Glutamatergic neuron (in vitro differentiated cells): ENCODE measurements at regions not wholly inside any gene's neighbourhood (a gene's known extent, or its start where the extent isn't known, plus 50 kb on each side); places are given as distances from the start of the nearest gene placed in this dataset.

Experiments
- DNase-seq: peaks from one replicate; pipeline ENCODE4 v3.0.0; 2022
- H3K27ac Mint-ChIP-seq: one replicate; pipeline ENCODE4 v1.8.0; 2020; ENCODE audit warnings: mild to moderate bottlenecking, mixed read lengths, inconsistent platforms; ENCODE audit not compliant: unreplicated experiment
- H3K27me3 Mint-ChIP-seq: one replicate; pipeline ENCODE4 v1.8.0; 2020; ENCODE audit warnings: mild to moderate bottlenecking, moderate library complexity, mixed read lengths, inconsistent platforms; ENCODE audit not compliant: unreplicated experiment
- H3K36me3 Mint-ChIP-seq: one replicate; pipeline ENCODE4 v1.8.0; 2020; ENCODE audit warnings: mild to moderate bottlenecking, mixed read lengths, inconsistent platforms; ENCODE audit not compliant: unreplicated experiment
- H3K4me1 Mint-ChIP-seq: one replicate; pipeline ENCODE4 v1.8.0; 2020; ENCODE audit warnings: mild to moderate bottlenecking, low read depth, mixed read lengths, inconsistent platforms; ENCODE audit not compliant: unreplicated experiment
- H3K4me3 Mint-ChIP-seq: one replicate; pipeline ENCODE4 v1.8.0; 2020; ENCODE audit warnings: mild to moderate bottlenecking, mixed read lengths, inconsistent platforms; ENCODE audit not compliant: unreplicated experiment
- H3K9me3 Mint-ChIP-seq: one replicate; pipeline ENCODE4 v1.8.0; 2020; ENCODE audit warnings: mild to moderate bottlenecking, moderate library complexity, mixed read lengths, inconsistent platforms; ENCODE audit not compliant: unreplicated experiment
- TF ChIP-seq, protein P1 (sequence below): fragments of 200-600 bp; sonication (generic); IDR thresholded peaks from one replicate; pipeline ENCODE4 v1.5.0; 2021; ENCODE audit not compliant: partially characterized antibody, unreplicated experiment

DNA sequence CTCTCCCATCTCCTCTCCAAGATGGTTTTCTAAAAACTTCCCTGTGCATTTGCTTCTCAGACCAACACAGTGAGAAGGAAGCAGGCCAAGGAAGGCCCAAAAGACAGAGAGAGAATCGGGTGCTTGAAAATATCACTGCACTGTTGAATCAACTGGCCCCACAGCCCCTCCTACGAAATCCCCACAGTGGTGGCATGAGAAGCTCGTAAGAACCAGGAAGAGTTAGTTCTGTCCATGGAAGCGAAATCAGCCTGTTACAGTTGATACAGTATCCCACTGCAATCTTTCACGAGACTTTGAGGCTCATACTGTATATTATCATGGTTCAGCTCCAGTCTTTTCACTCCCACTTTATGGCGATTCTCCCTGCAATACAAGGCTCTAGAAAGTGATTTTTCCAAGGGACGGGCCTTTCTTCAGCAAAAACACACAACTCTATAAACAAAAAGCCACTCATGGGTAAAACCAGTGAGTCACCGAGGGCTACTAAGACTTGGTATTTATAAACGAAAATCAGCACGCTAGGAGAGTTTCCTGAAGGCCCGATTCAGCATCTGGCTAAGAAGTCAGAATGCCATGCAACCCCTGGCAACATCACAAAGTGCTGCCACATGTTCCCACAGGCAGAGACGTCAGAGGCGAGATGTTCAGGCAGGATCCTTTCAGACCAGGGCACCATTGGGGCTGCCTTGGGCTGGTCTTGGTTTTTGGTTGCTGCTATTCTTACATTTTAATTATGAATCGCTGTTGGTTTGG lies 185.7 kb downstream of the IRX5 start:
- Mint-ChIP-seq H3K36me3 (peaks cover 7% of the 10 kb centered on the region), H3K4me1 (peaks cover 12% of the 10 kb centered on the region), H3K27me3 (peaks cover 15% of the 10 kb centered on the region), H3K9me3 (peaks cover 6% of the 10 kb centered on the region), H3K27ac (no peak overlapping the region), H3K4me3 (no peak overlapping the region)
- TF ChIP-seq, protein P1, sequence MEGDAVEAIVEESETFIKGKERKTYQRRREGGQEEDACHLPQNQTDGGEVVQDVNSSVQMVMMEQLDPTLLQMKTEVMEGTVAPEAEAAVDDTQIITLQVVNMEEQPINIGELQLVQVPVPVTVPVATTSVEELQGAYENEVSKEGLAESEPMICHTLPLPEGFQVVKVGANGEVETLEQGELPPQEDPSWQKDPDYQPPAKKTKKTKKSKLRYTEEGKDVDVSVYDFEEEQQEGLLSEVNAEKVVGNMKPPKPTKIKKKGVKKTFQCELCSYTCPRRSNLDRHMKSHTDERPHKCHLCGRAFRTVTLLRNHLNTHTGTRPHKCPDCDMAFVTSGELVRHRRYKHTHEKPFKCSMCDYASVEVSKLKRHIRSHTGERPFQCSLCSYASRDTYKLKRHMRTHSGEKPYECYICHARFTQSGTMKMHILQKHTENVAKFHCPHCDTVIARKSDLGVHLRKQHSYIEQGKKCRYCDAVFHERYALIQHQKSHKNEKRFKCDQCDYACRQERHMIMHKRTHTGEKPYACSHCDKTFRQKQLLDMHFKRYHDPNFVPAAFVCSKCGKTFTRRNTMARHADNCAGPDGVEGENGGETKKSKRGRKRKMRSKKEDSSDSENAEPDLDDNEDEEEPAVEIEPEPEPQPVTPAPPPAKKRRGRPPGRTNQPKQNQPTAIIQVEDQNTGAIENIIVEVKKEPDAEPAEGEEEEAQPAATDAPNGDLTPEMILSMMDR: no peak
- DNase-seq: no peak

DNA sequence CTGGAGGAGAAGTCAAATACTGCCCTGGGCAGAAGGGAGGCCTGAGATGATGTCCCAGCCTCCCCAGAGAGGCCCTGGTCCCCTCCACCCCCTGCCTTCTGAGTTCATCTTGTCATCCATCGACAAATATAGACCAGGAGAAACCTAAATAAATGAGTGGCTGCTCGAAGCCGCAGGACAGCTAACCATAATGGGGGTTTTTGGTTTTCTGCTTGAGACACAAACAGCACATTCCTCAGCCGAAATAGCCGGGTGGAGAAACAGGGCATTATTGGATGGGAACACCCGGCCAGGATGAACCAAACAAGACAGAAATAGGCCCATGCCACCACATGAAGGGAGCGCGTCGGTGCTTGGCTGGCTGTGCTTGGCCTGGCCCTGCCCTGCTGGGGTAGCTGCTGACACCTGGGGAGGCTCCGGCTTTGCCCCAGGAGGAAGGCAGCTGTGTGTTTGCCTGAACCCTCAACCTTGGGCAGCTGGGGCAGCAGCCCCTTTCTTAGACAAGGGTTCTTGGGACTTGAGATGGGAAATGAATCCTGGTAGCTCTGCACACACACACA lies 188.1 kb downstream of the IRX5 start:
- DNase-seq: no peak
- TF ChIP-seq, protein P1: no peak
- peaks cover 12% of the 10 kb centered on the region for H3K4me1 Mint-ChIP-seq
- H3K27ac Mint-ChIP-seq: no peak overlapping the region
- H3K9me3 Mint-ChIP-seq: peaks cover 6% of the 10 kb centered on the region
- peaks cover 13% of the 10 kb centered on the region for H3K27me3 Mint-ChIP-seq
- H3K36me3 Mint-ChIP-seq: peaks cover 12% of the 10 kb centered on the region
- no peak overlapping the region for H3K4me3 Mint-ChIP-seq

DNA sequence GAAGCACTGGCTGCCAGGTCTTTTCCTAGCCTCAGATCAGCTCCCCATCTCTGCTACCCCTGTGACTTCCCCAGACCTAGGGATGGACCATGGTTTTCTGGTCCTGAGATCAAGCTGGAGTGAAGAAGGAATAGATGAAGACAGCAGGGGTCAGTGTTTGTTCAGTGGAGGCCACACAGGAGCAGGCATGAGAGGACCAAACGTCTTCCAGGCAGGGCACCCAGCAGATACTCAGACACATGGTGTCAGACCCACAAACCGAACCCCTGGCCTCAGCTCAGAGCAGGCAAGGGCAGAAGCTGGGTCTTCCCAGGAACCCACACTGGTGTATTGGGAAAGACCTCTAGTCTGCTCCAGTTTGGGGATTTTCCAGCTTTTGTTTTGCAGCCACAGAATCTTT lies 189.7 kb downstream of the IRX5 start:
- H3K4me3 Mint-ChIP-seq: no peak overlapping the region
- H3K4me1 Mint-ChIP-seq: peaks cover 12% of the 10 kb centered on the region
- no peak for DNase-seq
- TF ChIP-seq, protein P1: no peak
- peaks cover 12% of the 10 kb centered on the region for H3K36me3 Mint-ChIP-seq
- H3K9me3 Mint-ChIP-seq: peaks cover 3% of the 10 kb centered on the region
- H3K27ac Mint-ChIP-seq: no peak overlapping the region
- peaks cover 9% of the 10 kb centered on the region for H3K27me3 Mint-ChIP-seq

DNA sequence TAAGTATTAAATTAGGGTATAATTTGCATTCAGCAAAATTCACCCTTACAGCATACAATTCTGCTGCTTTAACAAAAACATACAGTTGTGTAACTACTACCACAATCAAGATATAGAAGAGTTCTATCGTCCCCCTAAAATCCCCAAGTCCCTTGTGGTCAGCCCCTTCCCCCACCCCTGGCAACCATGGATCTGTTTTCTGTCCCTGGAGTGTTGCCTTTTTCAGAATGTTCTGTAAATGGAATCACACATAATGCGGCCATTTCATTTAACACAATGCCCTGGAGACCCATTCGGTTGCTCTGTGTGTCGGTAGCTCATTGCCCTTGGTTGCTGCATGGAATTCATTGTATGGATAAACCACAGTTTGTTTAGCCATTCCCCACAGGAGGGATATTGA lies 190.2 kb downstream of the IRX5 start:
- H3K27me3 Mint-ChIP-seq: peaks cover 9% of the 10 kb centered on the region
- no peak overlapping the region for H3K27ac Mint-ChIP-seq
- peaks cover 12% of the 10 kb centered on the region for H3K4me1 Mint-ChIP-seq
- H3K36me3 Mint-ChIP-seq: peaks cover 12% of the 10 kb centered on the region
- H3K9me3 Mint-ChIP-seq: peaks cover 3% of the 10 kb centered on the region
- TF ChIP-seq, protein P1: no peak
- peak; percentile 27 for DNase-seq
- H3K4me3 Mint-ChIP-seq: peak overlapping the region; percentile 28

DNA sequence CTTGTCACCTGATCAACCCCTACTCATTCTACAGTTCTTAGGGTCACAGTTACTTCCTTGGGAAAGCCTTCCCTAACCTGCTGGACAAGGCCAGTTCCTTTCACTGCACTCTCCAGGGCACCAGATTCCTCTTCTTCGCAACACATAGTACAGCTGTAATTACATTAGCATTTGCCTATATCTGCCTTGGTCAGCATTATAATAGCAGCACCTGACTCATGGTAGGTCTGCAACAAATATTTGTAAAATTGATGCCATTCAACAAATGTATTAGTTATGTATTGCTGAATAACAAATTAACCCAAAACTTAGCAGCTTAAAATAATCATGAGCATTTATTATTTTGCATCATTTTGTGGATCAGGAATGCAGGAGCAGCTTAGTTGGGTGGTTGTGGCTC lies 193.0 kb downstream of the IRX5 start:
- TF ChIP-seq, protein P1: no peak
- DNase-seq: no peak
- Mint-ChIP-seq H3K27ac (no peak overlapping the region), H3K4me3 (no peak overlapping the region), H3K27me3 (peaks cover 7% of the 10 kb centered on the region), H3K4me1 (peaks cover 10% of the 10 kb centered on the region), H3K9me3 (peaks cover 3% of the 10 kb centered on the region), H3K36me3 (peaks cover 5% of the 10 kb centered on the region)
